HG03159 (cell line): ENCODE measurements at regions not wholly inside any gene's neighbourhood (a gene's known extent, or its start where the extent isn't known, plus 50 kb on each side); places are given as distances from the start of the nearest gene placed in this dataset.
"Not testable (repeated sequence)": the region's sequence is repeated elsewhere in the genome, so short reads cannot be mapped to it uniquely, and the experiment has no call there.

Experiments used
- ATAC-seq: cut with Tn5 transposase; IDR thresholded peaks from one replicate; pipeline ENCODE4 v1.9.1; 2021; ENCODE audit warnings: mild to moderate bottlenecking, moderate library complexity; ENCODE audit not compliant: unreplicated experiment

- ATAC-seq, result no peak
These were observed 865.3 kb downstream of the TBC1D22A start for GRCh38 chr22:47627556-47628253.

DNA sequence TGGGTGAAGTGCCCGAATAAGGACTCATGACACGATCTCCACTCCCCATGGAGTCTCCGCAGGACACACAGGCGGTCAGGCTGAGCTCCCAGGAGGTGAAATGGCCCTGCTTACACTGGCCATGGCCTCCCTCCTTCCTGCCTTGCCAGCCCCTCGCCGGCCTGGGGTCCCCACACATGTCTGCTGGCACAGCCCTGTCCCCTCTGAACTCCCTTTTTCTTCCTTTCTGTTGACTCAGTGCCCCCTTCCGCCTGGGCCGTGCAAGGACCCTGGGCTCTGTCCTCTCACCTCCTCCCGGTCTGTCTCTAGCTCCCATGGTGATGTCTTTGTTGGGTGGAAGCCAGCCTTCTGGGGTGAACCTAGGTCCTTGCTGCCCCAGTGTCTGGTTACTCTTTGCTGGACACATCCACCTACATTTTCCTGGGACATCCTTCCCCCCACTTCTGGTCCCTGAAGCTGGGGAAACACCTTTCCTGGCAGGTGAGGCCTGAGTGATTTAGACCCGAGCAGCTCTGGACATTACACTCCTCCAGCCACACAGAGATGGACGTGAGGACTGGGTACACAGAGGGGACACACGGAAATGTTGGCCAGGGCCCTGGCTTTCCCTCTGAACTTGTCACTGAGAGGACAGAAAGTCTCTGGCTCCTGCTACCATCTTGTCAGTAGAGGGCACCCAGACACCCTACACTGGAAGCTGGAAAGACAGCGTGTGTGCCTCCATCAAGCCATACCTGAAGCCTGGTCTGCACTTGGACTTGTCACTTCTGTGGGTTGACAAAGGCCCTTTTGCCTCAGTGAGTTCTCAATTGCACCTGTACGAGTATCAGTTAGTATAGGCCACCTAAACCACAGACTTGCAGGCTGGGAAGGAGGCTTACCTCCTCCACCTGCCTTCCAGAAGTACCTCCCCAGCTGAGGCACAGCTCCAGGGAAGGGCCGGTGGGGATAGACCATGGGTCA lies 864.3 kb downstream of the TBC1D22A start:
- ATAC-seq, result no peak

DNA sequence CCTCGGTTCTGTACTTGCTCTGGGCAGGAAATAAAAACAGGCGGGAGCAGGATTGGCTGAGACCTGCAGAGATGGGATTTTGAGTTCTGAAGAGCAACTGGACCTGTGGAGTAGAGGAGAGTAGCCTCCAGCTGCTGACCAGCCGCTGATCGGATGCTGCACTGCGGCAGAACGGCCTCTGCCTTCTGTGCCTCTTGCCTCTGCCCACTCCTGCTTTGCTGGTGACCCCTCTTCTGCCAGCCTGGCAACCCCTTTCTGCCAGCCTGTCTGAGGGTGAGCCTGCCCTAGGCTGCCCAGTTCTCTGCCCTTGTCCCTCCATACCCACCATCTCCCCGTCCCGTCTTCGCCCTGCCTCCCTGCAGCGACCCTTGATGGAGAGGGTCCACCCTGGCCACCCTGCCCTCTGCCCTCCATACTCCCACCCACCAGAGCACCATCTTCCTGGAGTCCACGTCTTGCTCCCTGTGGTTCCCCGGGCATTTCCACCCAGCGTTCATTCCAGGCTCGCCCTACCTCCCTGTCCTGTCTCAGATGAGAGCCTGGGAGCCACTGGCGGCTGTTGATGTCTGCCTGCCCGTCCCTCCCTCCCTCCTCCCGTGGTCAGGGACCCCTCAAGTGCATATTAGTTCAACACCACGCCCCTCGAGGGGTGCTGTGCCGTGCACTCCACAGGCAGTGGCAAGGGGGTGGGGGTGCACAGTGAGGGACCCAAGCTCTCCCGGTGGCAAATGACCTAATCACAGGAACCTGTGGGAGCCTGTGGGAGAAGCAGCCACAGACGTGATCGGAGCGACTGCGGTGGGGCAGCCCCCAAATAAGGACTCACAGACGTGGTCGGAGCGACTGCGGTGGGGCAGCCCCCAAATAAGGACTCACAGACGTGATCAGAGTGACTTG lies 863.3 kb downstream of the TBC1D22A start:
- ATAC-seq, result no peak

DNA sequence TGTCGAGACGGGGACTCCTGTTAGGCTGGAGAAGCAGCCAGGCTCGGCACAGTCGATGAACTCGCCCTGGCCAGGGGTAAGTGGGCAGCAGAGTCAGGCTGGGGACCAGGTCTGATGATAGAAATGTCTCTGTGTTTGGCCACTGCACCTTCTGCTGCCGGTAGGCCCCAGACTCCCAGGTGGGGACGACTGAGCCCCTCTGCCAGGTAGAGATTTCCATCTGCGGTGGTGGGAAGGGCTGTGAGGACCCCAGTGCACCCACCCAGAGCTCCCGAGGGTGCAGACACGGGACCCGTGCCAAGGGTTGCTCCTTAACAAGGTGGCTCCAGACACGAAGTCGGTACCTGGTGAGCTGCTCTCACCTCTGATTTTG lies 862.5 kb downstream of the TBC1D22A start:
- no peak for ATAC-seq

- no peak for ATAC-seq
These were observed 862.0 kb downstream of the TBC1D22A start for GRCh38 chr22:47624252-47625012.

DNA sequence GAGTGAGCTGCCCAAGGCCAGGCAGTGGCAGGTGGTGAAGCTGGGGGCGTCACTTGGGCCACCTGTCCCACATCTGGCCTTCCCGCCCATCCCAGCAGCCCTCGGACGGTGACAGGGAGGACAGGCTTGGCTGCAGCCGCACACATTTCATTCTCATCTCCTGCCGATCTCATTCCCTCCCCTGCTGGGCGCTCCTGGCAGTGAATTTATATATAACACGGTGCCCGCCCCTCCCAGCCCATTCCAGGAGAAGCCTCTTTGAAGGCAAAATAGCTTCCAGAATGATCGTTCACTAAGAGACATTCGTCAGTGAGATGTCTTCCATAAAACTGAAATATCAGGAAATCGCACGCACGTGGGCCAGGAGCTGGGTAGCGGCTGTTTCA lies 861.3 kb downstream of the TBC1D22A start:
- ATAC-seq, result no peak

DNA sequence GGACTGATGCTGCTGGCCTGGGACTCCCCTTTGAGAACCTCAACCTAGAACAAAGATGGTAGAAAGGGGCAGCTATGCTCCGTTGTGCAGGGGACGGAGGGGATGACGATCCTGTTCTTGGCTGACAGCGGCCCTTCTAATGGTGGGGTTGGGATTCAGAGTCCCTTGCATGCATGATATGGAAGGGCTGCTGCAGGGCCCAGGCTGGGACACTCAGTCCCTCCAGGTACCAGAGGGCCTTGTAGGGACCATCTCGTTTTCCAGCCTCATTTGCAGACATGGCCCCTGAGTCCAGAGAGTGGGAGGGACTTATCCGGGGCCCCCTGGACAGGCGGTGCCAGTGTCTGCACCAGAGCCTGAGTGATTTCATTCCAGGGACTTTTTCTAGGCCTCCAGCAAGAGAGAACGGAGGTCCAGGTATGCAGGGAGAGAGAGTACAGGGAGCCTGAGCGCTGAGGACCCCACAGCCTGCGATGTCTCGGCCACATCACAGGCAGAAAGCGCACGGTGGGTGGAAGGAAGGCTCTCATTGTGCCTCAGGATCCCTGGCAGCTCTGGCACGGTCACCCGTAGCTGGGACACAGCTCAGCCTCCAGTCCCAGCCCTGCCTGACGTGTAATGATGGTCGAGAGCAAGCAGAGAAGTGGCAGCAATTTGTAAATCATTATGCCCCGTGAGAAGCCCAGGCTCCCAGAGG lies 860.8 kb downstream of the TBC1D22A start:
- no peak for ATAC-seq

DNA sequence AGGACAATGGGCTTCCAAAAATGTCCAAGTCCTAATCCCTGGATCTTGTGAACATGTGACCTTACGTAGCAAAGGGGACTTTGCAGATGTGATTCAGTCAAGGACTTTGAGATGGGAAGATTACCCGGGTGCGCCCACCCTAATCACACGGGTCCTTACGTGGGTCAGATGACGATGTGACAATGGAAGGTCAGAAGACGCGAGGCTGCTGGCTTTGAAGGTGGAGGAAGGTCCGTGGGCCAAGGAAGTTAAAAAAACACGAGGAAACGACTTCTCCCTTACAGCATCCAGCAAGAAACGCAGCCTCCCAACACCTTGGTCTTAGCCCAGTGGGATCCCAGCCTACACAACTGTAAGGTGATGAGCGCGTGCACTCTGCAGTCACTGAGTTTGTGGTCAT lies 860.1 kb downstream of the TBC1D22A start:
- no peak for ATAC-seq

GRCh38 chr22:47621253-47621652 lies 858.8 kb downstream of the TBC1D22A start:
- ATAC-seq, result no peak

DNA sequence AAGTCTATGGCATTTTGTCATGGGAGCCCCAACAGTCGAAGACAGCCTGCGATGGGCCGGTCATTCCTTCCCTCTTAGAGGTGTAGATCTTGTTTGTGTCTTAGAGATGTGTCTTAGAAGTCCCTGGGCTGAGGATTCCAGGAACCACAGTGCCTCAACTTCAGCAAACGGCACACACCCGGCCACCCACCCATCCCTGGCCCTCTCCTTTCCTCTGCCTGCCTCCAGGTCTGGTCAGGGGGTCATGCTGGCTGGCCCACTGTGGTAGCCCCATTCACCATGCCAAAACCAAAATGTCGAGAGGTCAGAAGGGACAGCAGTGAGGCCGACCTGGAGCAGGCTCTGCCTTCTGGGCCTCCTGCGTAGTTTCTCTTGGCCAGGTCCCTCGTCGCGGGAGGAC lies 857.9 kb downstream of the TBC1D22A start:
- no peak for ATAC-seq

GRCh38 chr22:47619631-47620030 lies 857.2 kb downstream of the TBC1D22A start:
- ATAC-seq, result no peak

DNA sequence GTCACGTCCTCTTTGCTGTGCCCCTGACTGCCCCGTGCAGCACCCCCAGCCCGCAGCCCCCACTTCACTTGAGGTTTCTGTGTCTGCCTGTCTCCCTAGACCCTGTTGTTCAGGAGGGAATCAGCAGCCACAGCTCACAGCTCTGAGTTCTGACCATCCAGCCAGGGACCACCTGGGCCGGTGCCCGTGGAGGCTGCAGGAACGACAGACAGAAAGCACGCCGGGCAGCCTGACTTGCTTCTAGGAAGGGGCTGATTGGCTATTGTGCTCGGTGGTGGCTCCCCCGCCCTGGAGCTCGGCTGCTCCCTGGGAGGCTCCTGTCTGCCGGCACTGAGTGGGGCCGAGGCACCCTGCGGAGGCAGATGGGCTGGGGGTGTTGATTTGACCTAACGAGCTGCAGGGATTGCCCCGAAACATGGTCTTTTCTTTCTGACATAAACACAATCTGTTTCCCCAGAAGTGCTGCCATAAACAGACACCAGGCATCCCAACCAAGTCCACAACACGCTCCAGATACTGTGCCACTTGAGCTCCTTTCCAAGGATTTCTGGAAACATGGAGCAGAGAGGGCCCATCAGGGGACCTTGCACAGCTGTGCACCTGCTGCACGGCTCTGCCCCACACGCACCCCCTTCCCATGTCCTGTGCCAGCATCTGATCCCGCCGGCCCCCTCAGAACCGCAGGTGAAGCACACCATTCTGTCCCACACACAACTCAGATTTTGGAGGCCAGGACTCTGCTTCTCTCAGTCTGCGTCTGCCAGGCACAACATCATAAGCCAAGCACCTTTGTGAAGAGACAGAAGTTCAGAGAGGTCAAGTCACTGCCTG lies 855.9 kb downstream of the TBC1D22A start:
- no peak for ATAC-seq

DNA sequence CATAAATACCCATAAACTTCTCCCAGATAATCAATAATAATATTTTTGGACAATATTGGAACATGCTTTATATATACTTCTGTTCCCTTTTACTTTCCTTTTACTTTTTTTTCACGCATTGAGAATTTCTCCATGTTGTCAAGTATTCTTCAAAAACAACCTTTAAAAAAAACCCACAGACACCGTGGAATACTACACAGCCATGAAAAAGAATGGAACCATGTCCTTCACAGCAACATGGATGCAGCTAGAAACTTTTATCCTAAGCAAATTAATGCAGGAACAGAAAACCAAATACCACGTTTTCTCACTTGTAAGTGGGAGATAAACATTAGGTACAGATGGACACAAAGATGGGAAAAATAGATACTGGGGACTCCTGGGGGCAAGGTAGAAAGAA lies 854.7 kb downstream of the TBC1D22A start:
- no peak for ATAC-seq

DNA sequence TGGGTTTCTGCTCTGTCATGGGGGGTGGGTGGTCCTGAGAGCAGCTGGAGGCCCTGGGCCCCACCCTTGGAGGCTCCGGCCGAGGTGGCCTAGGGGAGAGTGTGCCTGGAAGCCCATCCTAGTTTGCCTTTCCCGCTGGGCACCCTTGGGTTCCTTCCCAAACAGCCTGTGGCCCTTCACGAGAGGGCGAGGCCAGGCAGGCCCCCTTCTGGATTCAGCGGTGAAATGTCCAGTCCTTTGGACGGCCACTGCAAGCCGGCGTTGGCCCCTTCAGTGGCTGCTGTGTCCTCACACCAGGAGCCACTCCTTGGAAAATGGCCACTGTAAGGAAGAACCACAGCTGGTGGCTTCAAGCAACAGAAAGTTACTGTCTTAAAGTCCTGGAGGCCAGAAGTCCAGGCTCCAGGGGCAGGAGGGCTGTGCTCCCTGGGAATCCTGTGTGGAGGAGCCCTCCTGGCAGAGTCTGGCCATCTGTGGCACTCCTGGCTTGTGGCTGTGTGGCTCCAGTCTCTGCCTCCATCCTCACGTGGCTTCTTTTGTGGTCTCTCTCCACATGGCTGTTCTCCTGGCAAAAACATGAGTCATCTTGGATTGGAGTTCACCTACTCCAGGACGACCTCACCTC lies 854.1 kb downstream of the TBC1D22A start:
- no peak for ATAC-seq

GRCh38 chr22:47615051-47615450 lies 852.6 kb downstream of the TBC1D22A start:
- no peak for ATAC-seq

- ATAC-seq, result no peak
These were observed 851.3 kb downstream of the TBC1D22A start for GRCh38 chr22:47613606-47614350.

GRCh38 chr22:47613181-47613580 lies 850.7 kb downstream of the TBC1D22A start:
- not testable (repeated sequence) for ATAC-seq
